SK-N-SH treated with all-trans-retinoic acid at 6 μM for 48 hours (cell line): ENCODE measurements at regions not wholly inside any gene's neighbourhood (a gene's known extent, or its start where the extent isn't known, plus 50 kb on each side); places are given as distances from the start of the nearest gene placed in this dataset.

Experiments used
- BACH2 ChIP-seq: fragments of 250-450 bp; sonication (Bioruptor Pico); IDR thresholded peaks from 2 replicates; pipeline ENCODE4 v1.9.0; 2021; ENCODE audit warnings: mild to moderate bottlenecking, borderline replicate concordance
- GLIS3 ChIP-seq: fragments of 250-450 bp; sonication (Bioruptor Pico); IDR thresholded peaks from 2 replicates; pipeline ENCODE4 v1.5.0; 2020; ENCODE audit warnings: mild to moderate bottlenecking, moderate library complexity
- ISL1 ChIP-seq: fragments of 250-450 bp; sonication (Bioruptor Pico); IDR thresholded peaks from 2 replicates; pipeline ENCODE4 v2.1.2; 2022; ENCODE audit warnings: mild to moderate bottlenecking, moderate library complexity
- RARB ChIP-seq: fragments of 250-450 bp; sonication (Bioruptor Pico); IDR thresholded peaks from 2 replicates; pipeline ENCODE4 v1.8.0; 2021; ENCODE audit warnings: mild to moderate bottlenecking, moderate library complexity
- TCF4 ChIP-seq: fragments of 250-450 bp; sonication (Bioruptor Pico); IDR thresholded peaks from 2 replicates; pipeline ENCODE4 v1.8.0; 2021; ENCODE audit warnings: mild to moderate bottlenecking, moderate library complexity, borderline replicate concordance
- TOX ChIP-seq: fragments of 250-450 bp; sonication (Bioruptor Pico); IDR thresholded peaks from 2 replicates; pipeline ENCODE4 v1.8.0; 2021; ENCODE audit warnings: mild to moderate bottlenecking, moderate library complexity, borderline replicate concordance
- ZC3H10 ChIP-seq: fragments of 250-450 bp; sonication (Bioruptor Pico); IDR thresholded peaks from 2 replicates; pipeline ENCODE4 v1.5.1; 2021; ENCODE audit warnings: mild to moderate bottlenecking, moderate library complexity
- ZNF70 ChIP-seq: fragments of 450-650 bp; formaldehyde crosslinking; IDR thresholded peaks from 2 replicates; pipeline ENCODE4 v1.5.0; 2020; ENCODE audit warnings: mild to moderate bottlenecking, moderate library complexity
- TF ChIP-seq, protein P1 (sequence below): fragments of 250-450 bp; sonication (Bioruptor Pico); IDR thresholded peaks from 2 replicates; pipeline ENCODE4 v1.8.0; 2020; ENCODE audit warnings: mild to moderate bottlenecking, moderate library complexity, borderline replicate concordance
- TF ChIP-seq, protein P2 (sequence below): fragments of 250-450 bp; sonication (Bioruptor Pico); IDR thresholded peaks from 2 replicates; pipeline ENCODE4 v1.5.1; 2021; ENCODE audit warnings: mild to moderate bottlenecking, moderate library complexity
- TF ChIP-seq, protein P3 (sequence below): fragments of 250-450 bp; sonication (Bioruptor Pico); IDR thresholded peaks from 2 replicates; pipeline ENCODE4 v1.5.1; 2020; ENCODE audit warnings: low read depth, mild to moderate bottlenecking, moderate library complexity
- TF ChIP-seq, protein P4 (sequence below): fragments of 250-450 bp; sonication (Bioruptor Pico); IDR thresholded peaks from 2 replicates; pipeline ENCODE4 v1.8.0; 2021; ENCODE audit warnings: low read depth, mild to moderate bottlenecking, moderate library complexity, borderline replicate concordance

DNA sequence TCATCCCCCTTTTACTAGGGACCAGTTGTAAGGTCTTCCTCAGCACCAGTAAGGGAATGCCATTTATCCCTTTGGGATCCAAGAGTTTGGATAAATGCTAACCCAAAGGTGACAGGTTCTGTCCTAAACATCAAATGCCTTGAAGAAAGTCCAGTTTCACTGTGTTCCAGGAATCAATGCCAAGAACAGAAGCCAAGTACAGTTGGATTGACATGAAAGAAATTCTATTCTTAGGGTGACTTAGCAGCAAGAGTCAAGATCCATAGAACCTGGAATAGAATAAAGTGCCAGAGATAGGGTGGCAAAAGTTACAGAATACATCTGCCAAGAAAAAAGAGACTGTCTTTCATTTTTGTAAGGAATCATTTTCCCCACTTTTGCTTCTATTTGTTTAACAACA lies 94.9 kb upstream of the ADAMTS5 start:
- TF ChIP-seq BACH2 (CRISPR knock-in tag) = no peak
- TF ChIP-seq ZNF70 (CRISPR knock-in tag) = no peak
- TF ChIP-seq, protein P1, sequence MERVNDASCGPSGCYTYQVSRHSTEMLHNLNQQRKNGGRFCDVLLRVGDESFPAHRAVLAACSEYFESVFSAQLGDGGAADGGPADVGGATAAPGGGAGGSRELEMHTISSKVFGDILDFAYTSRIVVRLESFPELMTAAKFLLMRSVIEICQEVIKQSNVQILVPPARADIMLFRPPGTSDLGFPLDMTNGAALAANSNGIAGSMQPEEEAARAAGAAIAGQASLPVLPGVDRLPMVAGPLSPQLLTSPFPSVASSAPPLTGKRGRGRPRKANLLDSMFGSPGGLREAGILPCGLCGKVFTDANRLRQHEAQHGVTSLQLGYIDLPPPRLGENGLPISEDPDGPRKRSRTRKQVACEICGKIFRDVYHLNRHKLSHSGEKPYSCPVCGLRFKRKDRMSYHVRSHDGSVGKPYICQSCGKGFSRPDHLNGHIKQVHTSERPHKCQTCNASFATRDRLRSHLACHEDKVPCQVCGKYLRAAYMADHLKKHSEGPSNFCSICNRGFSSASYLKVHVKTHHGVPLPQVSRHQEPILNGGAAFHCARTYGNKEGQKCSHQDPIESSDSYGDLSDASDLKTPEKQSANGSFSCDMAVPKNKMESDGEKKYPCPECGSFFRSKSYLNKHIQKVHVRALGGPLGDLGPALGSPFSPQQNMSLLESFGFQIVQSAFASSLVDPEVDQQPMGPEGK (CRISPR knock-in tag) = no peak
- no peak for TF ChIP-seq TOX (CRISPR knock-in tag)
- no peak for TF ChIP-seq GLIS3
- TF ChIP-seq TCF4 (CRISPR knock-in tag) = no peak
- TF ChIP-seq RARB (CRISPR knock-in tag) = no peak
- no peak for TF ChIP-seq ZC3H10 (CRISPR knock-in tag)
- TF ChIP-seq, protein P2, sequence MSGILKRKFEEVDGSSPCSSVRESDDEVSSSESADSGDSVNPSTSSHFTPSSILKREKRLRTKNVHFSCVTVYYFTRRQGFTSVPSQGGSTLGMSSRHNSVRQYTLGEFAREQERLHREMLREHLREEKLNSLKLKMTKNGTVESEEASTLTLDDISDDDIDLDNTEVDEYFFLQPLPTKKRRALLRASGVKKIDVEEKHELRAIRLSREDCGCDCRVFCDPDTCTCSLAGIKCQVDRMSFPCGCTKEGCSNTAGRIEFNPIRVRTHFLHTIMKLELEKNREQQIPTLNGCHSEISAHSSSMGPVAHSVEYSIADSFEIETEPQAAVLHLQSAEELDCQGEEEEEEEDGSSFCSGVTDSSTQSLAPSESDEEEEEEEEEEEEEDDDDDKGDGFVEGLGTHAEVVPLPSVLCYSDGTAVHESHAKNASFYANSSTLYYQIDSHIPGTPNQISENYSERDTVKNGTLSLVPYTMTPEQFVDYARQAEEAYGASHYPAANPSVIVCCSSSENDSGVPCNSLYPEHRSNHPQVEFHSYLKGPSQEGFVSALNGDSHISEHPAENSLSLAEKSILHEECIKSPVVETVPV = no peak
- TF ChIP-seq ISL1 (CRISPR knock-in tag) = no peak
- TF ChIP-seq, protein P3, sequence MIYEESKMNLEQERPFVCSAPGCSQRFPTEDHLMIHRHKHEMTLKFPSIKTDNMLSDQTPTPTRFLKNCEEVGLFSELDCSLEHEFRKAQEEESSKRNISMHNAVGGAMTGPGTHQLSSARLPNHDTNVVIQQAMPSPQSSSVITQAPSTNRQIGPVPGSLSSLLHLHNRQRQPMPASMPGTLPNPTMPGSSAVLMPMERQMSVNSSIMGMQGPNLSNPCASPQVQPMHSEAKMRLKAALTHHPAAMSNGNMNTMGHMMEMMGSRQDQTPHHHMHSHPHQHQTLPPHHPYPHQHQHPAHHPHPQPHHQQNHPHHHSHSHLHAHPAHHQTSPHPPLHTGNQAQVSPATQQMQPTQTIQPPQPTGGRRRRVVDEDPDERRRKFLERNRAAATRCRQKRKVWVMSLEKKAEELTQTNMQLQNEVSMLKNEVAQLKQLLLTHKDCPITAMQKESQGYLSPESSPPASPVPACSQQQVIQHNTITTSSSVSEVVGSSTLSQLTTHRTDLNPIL = no peak
- TF ChIP-seq, protein P4, sequence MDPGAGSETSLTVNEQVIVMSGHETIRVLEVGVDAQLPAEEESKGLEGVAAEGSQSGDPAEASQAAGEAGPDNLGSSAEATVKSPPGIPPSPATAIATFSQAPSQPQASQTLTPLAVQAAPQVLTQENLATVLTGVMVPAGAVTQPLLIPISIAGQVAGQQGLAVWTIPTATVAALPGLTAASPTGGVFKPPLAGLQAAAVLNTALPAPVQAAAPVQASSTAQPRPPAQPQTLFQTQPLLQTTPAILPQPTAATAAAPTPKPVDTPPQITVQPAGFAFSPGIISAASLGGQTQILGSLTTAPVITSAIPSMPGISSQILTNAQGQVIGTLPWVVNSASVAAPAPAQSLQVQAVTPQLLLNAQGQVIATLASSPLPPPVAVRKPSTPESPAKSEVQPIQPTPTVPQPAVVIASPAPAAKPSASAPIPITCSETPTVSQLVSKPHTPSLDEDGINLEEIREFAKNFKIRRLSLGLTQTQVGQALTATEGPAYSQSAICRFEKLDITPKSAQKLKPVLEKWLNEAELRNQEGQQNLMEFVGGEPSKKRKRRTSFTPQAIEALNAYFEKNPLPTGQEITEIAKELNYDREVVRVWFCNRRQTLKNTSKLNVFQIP (CRISPR knock-in tag) = no peak
